ENCODE measurements at regions not wholly inside any gene's neighbourhood (a gene's known extent, or its start where the extent isn't known, plus 50 kb on each side); places are given as distances from the start of the nearest gene placed in this dataset.

GRCh38 chr2:196224756-196225155 lies 53.4 kb upstream of the STK17B start:
- no peak for DNase-seq

- no peak for DNase-seq
These were observed 53.8 kb upstream of the STK17B start for GRCh38 chr2:196225213-196225612.

GRCh38 chr2:196226058-196226706 lies 54.8 kb upstream of the STK17B start:
- DNase-seq, result no peak

- no peak for DNase-seq
These were observed 55.3 kb upstream of the STK17B start for GRCh38 chr2:196226707-196227065.

GRCh38 chr2:196229013-196229412 lies 57.6 kb upstream of the STK17B start:
- DNase-seq, result no peak

GRCh38 chr2:196230061-196230854 lies 58.9 kb upstream of the STK17B start:
- DNase-seq, result no peak

GRCh38 chr2:196233021-196233804 lies 61.8 kb upstream of the STK17B start:
- no peak for DNase-seq

GRCh38 chr2:196233805-196234475 lies 62.6 kb upstream of the STK17B start:
- no peak for DNase-seq

GRCh38 chr2:196234672-196235071 lies 63.3 kb upstream of the STK17B start:
- peak in 1 of 2 donors; percentile 38 for DNase-seq

- no peak for DNase-seq
These were observed 67.5 kb upstream of the STK17B start for GRCh38 chr2:196238836-196239380.

- DNase-seq, result peak; percentile 86 to 90
These were observed 68.5 kb upstream of the STK17B start for GRCh38 chr2:196239622-196240587.

GRCh38 chr2:196241175-196241574 lies 69.8 kb upstream of the STK17B start:
- DNase-seq, result no peak

GRCh38 chr2:196242131-196242620 lies 70.8 kb upstream of the STK17B start:
- DNase-seq, result peak; percentile 93 to 100

- DNase-seq, result no peak
These were observed 73.1 kb upstream of the STK17B start for GRCh38 chr2:196244516-196244915.

- no peak for DNase-seq
These were observed 73.6 kb upstream of the STK17B start for GRCh38 chr2:196244966-196245365.

- DNase-seq, result no peak
These were observed 74.2 kb upstream of the STK17B start for GRCh38 chr2:196245378-196246140.

- peak; percentile 67 to 75 for DNase-seq
These were observed 76.0 kb upstream of the STK17B start for GRCh38 chr2:196247114-196247975.

- no peak for DNase-seq
These were observed 76.5 kb upstream of the STK17B start for GRCh38 chr2:196247976-196248280.

- DNase-seq, result no peak
These were observed 77.2 kb upstream of the STK17B start for GRCh38 chr2:196248467-196249094.
